Common myeloid progenitor, CD34-positive (primary cell): ENCODE measurements at regions not wholly inside any gene's neighbourhood (a gene's known extent, or its start where the extent isn't known, plus 50 kb on each side); places are given as distances from the start of the nearest gene placed in this dataset.

ENCODE experiments used
- CTCF ChIA-PET: fragments of 350-600 bp; sonication (Branson Sonifier 250); formaldehyde crosslinking; loops from one replicate; lab custom pipeline; 2021; ENCODE audit warnings: antibody characterized with exemption; lab: Charles Lee
- POLR2A ChIA-PET: fragments of 350-600 bp; sonication (Branson Sonifier 250); formaldehyde crosslinking; loops from one replicate; lab custom pipeline; 2021; ENCODE audit warnings: antibody characterized with exemption; lab: Charles Lee
- DNase-seq, 3 donors: peaks; one replicate each; pipeline versions ENCODE4 v3.0.0 to v3.0.0-alpha.2; 2013
- H3K27ac ChIP-seq, 2 experiments: 1 replicate in 1 of 2; 2 replicates in 1 of 2; pipeline ENCODE4 v1.7.0; 2013; ENCODE audit warnings: inconsistent platforms in 2 of 2, low read length in 2 of 2, mild to moderate bottlenecking in 2 of 2, low read depth in 1 of 2, moderate library complexity in 1 of 2; ENCODE audit not compliant: severe bottlenecking in 2 of 2, insufficient read depth in 1 of 2, poor library complexity in 1 of 2
- H3K27me3 ChIP-seq, 5 experiments: replicated peaks in 2 of 5; 1 replicate in 3 of 5; 2 replicates in 2 of 5; pipeline versions ENCODE4 v1.6.1 to v1.7.0; 2013; ENCODE audit warnings: low read length in 4 of 5, mild to moderate bottlenecking in 2 of 5, moderate library complexity in 2 of 5, inconsistent platforms in 1 of 5; ENCODE audit not compliant: insufficient read depth in 5 of 5, control insufficient read depth in 4 of 5
- H3K36me3 ChIP-seq, 4 experiments: 1 replicate in 2 of 4; 2 replicates in 2 of 4; pipeline versions ENCODE4 v1.6.1 to v1.7.0; 2013; ENCODE audit warnings: low read length in 3 of 4, control low read depth in 1 of 4, mild to moderate bottlenecking in 1 of 4; ENCODE audit not compliant: control insufficient read depth in 4 of 4, insufficient read depth in 4 of 4
- H3K4me1 ChIP-seq, 4 experiments: 1 replicate in 3 of 4; 2 replicates in 1 of 4; pipeline versions ENCODE4 v1.6.1 to v1.7.1; 2013; ENCODE audit warnings: low read length in 3 of 4, mild to moderate bottlenecking in 3 of 4, control low read depth in 1 of 4, inconsistent platforms in 1 of 4, moderate library complexity in 1 of 4; ENCODE audit not compliant: control insufficient read depth in 4 of 4, insufficient read depth in 4 of 4; ENCODE audit errors: control extremely low read depth in 1 of 4
- H3K4me3 ChIP-seq, 7 experiments: 1 replicate in 4 of 7; 2 replicates in 3 of 7; pipeline versions ENCODE4 v1.5.1 to v1.7.0; 2013; ENCODE audit warnings: mild to moderate bottlenecking in 7 of 7, low read length in 6 of 7, moderate library complexity in 6 of 7, inconsistent platforms in 2 of 7, low read depth in 2 of 7, control low read depth in 1 of 7; ENCODE audit not compliant: insufficient read depth in 4 of 7, control insufficient read depth in 1 of 7; ENCODE audit errors: extremely low read depth in 1 of 7
- H3K9me3 ChIP-seq, 5 experiments: 1 replicate in 4 of 5; 2 replicates in 1 of 5; pipeline versions ENCODE4 v1.6.1 to v1.7.1; 2013; ENCODE audit warnings: low read length in 4 of 5, mild to moderate bottlenecking in 2 of 5, inconsistent platforms in 1 of 5, low read depth in 1 of 5, moderate library complexity in 1 of 5; ENCODE audit not compliant: control insufficient read depth in 4 of 5, insufficient read depth in 2 of 5; ENCODE audit errors: control extremely low read depth in 1 of 5
- WGBS: methylation state at CpG from one replicate; pipeline ENCODE4 v1.1.5; 2013; ENCODE audit not compliant: insufficient coverage; 5-methylcytosine and 5-hydroxymethylcytosine counted together

DNA sequence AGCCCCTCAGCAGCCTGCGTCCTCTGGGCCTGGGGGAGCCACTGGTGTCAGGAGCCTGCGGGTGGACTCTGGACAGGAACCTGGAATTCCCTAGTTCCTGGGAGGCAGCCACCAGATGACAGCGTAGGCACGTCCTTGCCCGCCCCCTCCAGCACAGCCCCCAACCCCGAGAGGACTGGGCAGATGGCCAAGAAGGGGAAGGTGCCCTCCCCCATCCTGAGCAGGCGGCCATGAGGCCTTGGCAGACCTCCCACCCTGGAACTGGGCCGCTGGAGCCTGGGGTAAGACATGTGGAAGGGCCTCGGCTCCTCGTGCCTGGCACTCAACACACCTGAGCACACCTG is 60.4 kb upstream of the FBRSL1 start:
- Histone ChIP-seq H3K36me3 (no peaks in the 10 kb centered on the region), H3K9me3 (peaks cover 0 to 10% (median 0%) of the 10 kb centered on the region in 5 experiments), H3K27me3 (no peaks in the 10 kb centered on the region), H3K27ac (peak overlapping the region in 1 of 2 experiments; percentile 31), H3K4me3 (peak overlapping the region in 4 of 7 experiments; percentile 28 to 54 (median 44)), H3K4me1 (peaks cover 0 to 50% (median 36%) of the 10 kb centered on the region in 4 experiments)
- POLR2A ChIA-PET, result interaction anchor here (0.5 to 1.1 kb wide), 3 partner anchors 77 to 229 kb away, joined by 3 to 4 read pairs (median 3); no protein-coding TSS in a partner anchor
- CTCF ChIA-PET, result interaction anchor here (1.3 to 5.7 kb wide), 6 partner anchors 9 to 76 kb away, joined by 5 to 45 read pairs (median 8); no protein-coding TSS in a partner anchor
- WGBS, result 0% methylated on average over 10 of the region's 10 CpGs
- peak in 2 of 3 donors; percentile 70 to 72 for DNase-seq

DNA sequence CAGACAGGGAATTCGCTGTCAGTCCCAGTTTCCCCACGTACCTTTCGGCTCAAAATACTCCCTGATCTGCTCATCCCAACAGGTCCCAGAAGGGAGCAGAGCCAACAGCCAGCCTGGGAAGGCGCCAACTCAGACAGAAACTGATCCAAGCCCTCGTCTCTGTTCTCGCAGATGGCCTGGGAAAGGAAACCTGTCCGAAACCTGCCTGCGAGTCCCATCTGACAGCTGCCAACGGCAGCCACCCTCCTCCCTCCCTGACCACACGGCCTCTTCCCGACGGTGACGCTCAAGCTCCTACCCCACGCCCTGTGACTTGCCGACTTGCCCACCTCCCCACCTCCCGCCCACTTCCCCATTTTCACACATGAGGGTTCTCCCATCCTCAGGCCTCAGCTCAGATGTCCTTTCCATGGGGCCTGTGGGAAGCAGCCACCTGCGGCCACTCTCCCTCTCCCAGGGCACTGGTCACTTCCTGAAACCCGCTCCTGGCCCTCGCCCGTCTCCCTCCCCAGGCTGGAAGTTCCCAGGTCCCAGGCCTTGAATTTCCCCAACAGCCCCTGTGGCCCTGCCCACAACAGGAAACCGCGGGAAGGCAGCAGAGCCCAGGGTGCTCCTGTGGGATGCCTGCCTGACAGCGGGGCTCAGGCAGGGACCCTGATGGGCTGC is 60.9 kb upstream of the FBRSL1 start:
- Histone ChIP-seq H3K27me3 (no peaks in the 10 kb centered on the region), H3K27ac (peak overlapping the region in 1 of 2 experiments; percentile 31), H3K4me1 (peaks cover 0 to 50% (median 36%) of the 10 kb centered on the region in 4 experiments), H3K4me3 (peak overlapping the region in 5 of 7 experiments; percentile 19 to 54 (median 45)), H3K9me3 (peaks cover 0 to 10% (median 0%) of the 10 kb centered on the region in 5 experiments), H3K36me3 (no peaks in the 10 kb centered on the region)
- ChIA-PET POLR2A (interaction anchor here (0.7 to 1.1 kb wide), 2 partner anchors 60 to 76 kb away, joined by 3 to 4 read pairs; no protein-coding TSS in a partner anchor), CTCF (interaction anchor here (1.1 to 5.7 kb wide), 8 partner anchors 9 to 171 kb away, joined by 3 to 45 read pairs (median 6); no protein-coding TSS in a partner anchor)
- DNase-seq, result peak; percentile 85 to 94 (median 94)
- 4% methylated on average over 22 of the region's 23 CpGs for WGBS

DNA sequence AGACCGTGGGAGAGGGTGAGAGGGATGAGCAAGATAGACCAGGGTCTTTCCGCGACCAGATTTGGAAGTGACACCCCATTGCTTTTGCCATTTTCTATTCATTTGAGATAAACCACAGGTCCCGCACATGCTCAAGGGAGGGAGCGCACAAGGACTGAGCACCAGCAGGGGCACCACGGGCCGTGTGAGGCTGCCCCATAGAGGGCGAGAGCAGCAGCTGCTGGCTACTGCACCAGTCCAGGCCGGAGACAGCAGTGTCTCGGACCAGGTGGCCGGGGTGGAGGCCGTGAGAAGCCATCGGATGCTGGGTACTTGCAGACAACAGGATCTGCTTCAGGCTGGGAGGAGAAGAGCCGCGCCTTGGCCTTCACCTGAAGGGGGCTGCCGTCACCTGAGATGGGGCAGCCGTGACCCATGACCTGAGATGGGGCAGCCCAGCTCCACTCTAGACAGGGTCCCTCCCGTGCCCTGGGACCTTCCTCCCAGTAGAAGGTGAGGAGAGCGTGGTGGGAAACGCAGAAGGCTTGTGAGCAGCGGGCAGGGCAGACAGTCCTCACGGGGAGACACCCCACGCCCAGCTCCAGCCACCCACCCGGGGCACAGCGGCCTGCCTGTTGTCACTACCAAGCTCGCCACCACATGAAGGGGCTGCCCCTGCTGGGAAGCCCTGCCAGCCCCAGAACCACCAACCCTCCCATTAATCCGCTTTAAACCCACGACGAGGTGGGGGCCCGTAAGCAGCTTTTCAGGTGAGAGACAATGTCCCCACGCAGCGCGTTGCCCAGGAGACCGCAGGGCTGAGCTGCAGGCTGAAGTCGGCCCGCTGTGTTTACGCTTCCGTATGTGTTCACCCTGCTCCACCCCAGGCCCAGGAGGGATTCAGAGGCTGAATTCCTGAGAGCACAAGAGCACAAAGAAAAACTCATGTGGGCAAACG is 61.7 kb upstream of the FBRSL1 start:
- POLR2A ChIA-PET, result interaction anchor here (0.7 to 1.1 kb wide), 2 partner anchors 61 to 77 kb away, joined by 3 to 4 read pairs; no protein-coding TSS in a partner anchor
- no peaks in the 10 kb centered on the region for H3K27me3 ChIP-seq

DNA sequence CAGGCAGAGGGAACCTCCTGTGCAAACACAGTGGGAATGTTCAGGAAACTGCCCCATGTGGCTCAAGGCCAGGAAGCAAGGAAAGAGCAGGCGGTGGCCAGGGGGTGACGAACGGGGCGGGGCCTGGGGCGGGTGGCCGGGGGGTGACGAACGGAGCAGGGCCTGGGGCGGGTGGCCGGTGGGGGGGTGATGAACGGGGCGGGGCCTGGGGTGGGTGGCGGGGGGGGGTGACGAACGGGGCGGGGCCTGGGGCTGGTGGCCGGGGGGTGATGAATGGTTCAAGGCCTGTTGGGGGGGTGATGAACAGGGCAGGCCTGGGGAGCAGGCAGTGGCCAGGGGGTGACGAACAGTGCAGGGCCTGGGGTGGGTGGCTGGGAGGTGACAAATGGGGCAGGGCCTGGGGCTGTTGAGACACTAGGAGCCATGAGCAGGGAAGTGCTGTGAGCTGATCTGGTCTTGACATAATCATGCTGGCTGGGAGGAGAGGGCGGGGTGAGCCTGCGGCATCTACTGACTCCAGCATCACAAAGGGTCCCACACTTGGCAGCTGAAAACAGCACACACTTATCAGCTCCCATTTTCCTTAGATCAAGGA is 62.7 kb upstream of the FBRSL1 start:
- H3K9me3 ChIP-seq, result peaks cover 0 to 10% (median 0%) of the 10 kb centered on the region in 5 experiments
- H3K27ac ChIP-seq, result no peak overlapping the region
- H3K36me3 ChIP-seq, result no peaks in the 10 kb centered on the region
- CTCF ChIA-PET, result interaction anchor here (1.1 to 5.7 kb wide), 6 partner anchors 9 to 92 kb away, joined by 3 to 45 read pairs (median 8); no protein-coding TSS in a partner anchor
- POLR2A ChIA-PET, result no interaction called here
- peaks cover 0 to 39% (median 35%) of the 10 kb centered on the region in 4 experiments for H3K4me1 ChIP-seq
- WGBS, result 100% methylated on average over 1 of the region's 20 CpGs
- no peaks in the 10 kb centered on the region for H3K27me3 ChIP-seq
- H3K4me3 ChIP-seq, result no peak overlapping the region
- DNase-seq, result no peak

More for the DNA sequence above, 61.7 kb upstream of the FBRSL1 start:
- CTCF ChIA-PET, result interaction anchor here (1.1 to 5.7 kb wide), 9 partner anchors 10 to 172 kb away, joined by 3 to 45 read pairs (median 5); no protein-coding TSS in a partner anchor
- H3K4me1 ChIP-seq, result peaks cover 0 to 46% (median 38%) of the 10 kb centered on the region in 4 experiments
- DNase-seq, result peak in 2 of 3 donors; percentile 68 to 79
- peak overlapping the region in 5 of 7 experiments; percentile 19 to 54 (median 45) for H3K4me3 ChIP-seq
- peaks cover 0 to 10% (median 0%) of the 10 kb centered on the region in 5 experiments for H3K9me3 ChIP-seq
- H3K36me3 ChIP-seq, result no peaks in the 10 kb centered on the region
- H3K27ac ChIP-seq, result peak overlapping the region in 1 of 2 experiments; percentile 31
- 64% methylated on average over 27 of the region's 39 CpGs for WGBS

DNA sequence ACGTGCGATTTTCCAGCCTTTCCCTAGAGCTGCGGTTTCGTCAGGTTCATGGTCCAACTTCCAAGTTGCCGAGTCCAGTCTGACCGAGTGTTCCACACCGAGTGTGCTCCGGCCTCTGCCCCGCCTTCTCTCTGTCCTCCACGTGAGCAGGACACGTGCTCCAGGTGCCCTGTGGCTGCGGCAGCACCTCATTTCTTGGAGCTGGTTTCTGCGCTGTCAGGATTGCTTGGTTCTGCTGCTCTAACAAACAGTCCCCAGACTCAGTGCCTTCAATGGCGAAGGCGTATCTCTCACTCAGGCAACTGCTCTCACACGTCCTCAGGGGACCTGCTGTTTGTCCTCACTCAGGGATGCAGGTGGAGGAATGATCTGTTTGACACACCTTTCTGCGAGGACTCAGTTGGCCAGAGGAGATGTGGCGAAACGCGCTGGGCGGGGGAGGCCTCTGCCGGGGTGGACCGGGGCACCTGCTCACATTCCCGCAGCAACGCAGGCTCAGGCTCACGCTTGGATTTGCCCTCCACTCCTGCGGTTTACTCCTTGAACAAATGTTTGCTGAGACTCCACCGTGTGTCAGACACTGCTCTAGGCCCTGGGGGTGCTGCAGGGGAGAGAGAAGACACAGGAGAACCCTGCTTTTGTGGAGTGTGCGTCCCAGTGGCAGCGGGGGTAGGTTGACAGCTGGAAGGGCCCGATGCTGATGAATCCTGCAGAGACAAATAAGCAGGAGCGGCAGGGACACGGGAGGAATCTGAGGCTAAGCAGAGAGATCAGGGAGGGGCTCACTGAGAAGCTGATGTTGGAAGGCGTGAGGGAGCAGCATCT is 63.4 kb upstream of the FBRSL1 start:
- ChIA-PET CTCF (interaction anchor here (1.5 to 5.7 kb wide), 5 partner anchors 12 to 93 kb away, joined by 3 to 45 read pairs (median 8); no protein-coding TSS in a partner anchor), POLR2A (interaction anchor here (0.6 kb wide), 1 partner anchor 279 kb away, joined by 3 read pairs; no protein-coding TSS in a partner anchor)
- Histone ChIP-seq H3K4me1 (peaks cover 0 to 38% (median 35%) of the 10 kb centered on the region in 4 experiments), H3K36me3 (no peaks in the 10 kb centered on the region), H3K27me3 (no peaks in the 10 kb centered on the region), H3K27ac (no peak overlapping the region), H3K9me3 (peaks cover 0 to 10% (median 0%) of the 10 kb centered on the region in 5 experiments), H3K4me3 (no peak overlapping the region)
- 95% methylated on average over 34 of the region's 34 CpGs for WGBS
- DNase-seq, result no peak
